ENCODE measurements at regions not wholly inside any gene's neighbourhood (a gene's known extent, or its start where the extent isn't known, plus 50 kb on each side); places are given as distances from the start of the nearest gene placed in this dataset.

GRCh38 chr1:38228718-38229117 is 182.1 kb upstream of the POU3F1 start:
- Histone ChIP-seq H3K4me3 (ENCODE audit: low read length) (no peak overlapping the region), H3F3A (ENCODE audit: insufficient read depth, low read length, poor library complexity, severe bottlenecking) (no peaks in the 10 kb centered on the region), H3K9ac (ENCODE audit: low read length) (no peak overlapping the region), H3K79me2 (replicated peaks; ENCODE audit: insufficient read depth, low read length) (no peaks in the 10 kb centered on the region), H3K27me3 (ENCODE audit: insufficient read depth, low read depth, low read length) (no peaks in the 10 kb centered on the region), H2AFZ (ENCODE audit: low read depth, low read length) (no peak overlapping the region), H3K36me3 (ENCODE audit: insufficient read depth, low read length) (no peaks in the 10 kb centered on the region), H3K9me3 (ENCODE audit: low read length) (no peaks in the 10 kb centered on the region), H3K27ac (ENCODE audit: low read length) (no peak overlapping the region), H3K9me2 (ENCODE audit: insufficient read depth, low read length) (no peaks in the 10 kb centered on the region), H3K4me2 (ENCODE audit: low read length) (no peak overlapping the region), H4K20me1 (ENCODE audit: insufficient read depth) (no peaks in the 10 kb centered on the region)
- TF ChIP-seq EZH2 (IDR thresholded peaks at IDR 0.05; ENCODE audit: borderline replicate concordance, insufficient read depth, low read length, poor library complexity, severe bottlenecking) (no peak), EP300 (conservative IDR thresholded peaks at IDR 0.05; ENCODE audit: poor library complexity, severe bottlenecking) (no peak), MXI1 (conservative IDR thresholded peaks at IDR 0.05; ENCODE audit: poor library complexity, severe bottlenecking) (no peak), RAD21 (conservative IDR thresholded peaks at IDR 0.05) (no peak), TAF1 (IDR thresholded peaks at IDR 0.05; ENCODE audit: low read depth) (no peak), SMC3 (conservative IDR thresholded peaks at IDR 0.05; ENCODE audit: poor library complexity) (no peak), POLR2AphosphoS5 (IDR thresholded peaks at IDR 0.05) (no peak), CTCF (IDR thresholded peaks at IDR 0.05; ENCODE audit: poor library complexity, severe bottlenecking) (no peak)
- TF ChIP-seq, protein P1, sequence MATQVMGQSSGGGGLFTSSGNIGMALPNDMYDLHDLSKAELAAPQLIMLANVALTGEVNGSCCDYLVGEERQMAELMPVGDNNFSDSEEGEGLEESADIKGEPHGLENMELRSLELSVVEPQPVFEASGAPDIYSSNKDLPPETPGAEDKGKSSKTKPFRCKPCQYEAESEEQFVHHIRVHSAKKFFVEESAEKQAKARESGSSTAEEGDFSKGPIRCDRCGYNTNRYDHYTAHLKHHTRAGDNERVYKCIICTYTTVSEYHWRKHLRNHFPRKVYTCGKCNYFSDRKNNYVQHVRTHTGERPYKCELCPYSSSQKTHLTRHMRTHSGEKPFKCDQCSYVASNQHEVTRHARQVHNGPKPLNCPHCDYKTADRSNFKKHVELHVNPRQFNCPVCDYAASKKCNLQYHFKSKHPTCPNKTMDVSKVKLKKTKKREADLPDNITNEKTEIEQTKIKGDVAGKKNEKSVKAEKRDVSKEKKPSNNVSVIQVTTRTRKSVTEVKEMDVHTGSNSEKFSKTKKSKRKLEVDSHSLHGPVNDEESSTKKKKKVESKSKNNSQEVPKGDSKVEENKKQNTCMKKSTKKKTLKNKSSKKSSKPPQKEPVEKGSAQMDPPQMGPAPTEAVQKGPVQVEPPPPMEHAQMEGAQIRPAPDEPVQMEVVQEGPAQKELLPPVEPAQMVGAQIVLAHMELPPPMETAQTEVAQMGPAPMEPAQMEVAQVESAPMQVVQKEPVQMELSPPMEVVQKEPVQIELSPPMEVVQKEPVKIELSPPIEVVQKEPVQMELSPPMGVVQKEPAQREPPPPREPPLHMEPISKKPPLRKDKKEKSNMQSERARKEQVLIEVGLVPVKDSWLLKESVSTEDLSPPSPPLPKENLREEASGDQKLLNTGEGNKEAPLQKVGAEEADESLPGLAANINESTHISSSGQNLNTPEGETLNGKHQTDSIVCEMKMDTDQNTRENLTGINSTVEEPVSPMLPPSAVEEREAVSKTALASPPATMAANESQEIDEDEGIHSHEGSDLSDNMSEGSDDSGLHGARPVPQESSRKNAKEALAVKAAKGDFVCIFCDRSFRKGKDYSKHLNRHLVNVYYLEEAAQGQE (IDR thresholded peaks at IDR 0.05; ENCODE audit: borderline replicate concordance), result no peak

- Histone ChIP-seq H4K20me1 (ENCODE audit: insufficient read depth) (no peaks in the 10 kb centered on the region), H3K4me2 (ENCODE audit: low read length) (no peak overlapping the region), H3K27ac (ENCODE audit: low read length) (no peak overlapping the region), H3F3A (ENCODE audit: insufficient read depth, low read length, poor library complexity, severe bottlenecking) (no peaks in the 10 kb centered on the region), H3K9ac (ENCODE audit: low read length) (no peak overlapping the region), H3K36me3 (ENCODE audit: insufficient read depth, low read length) (no peaks in the 10 kb centered on the region), H2AFZ (ENCODE audit: low read depth, low read length) (no peak overlapping the region), H3K27me3 (ENCODE audit: insufficient read depth, low read depth, low read length) (no peaks in the 10 kb centered on the region), H3K4me3 (ENCODE audit: low read length) (no peak overlapping the region), H3K9me2 (ENCODE audit: insufficient read depth, low read length) (no peaks in the 10 kb centered on the region), H3K79me2 (replicated peaks; ENCODE audit: insufficient read depth, low read length) (no peaks in the 10 kb centered on the region), H3K9me3 (ENCODE audit: low read length) (no peaks in the 10 kb centered on the region)
- TF ChIP-seq POLR2AphosphoS5 (IDR thresholded peaks at IDR 0.05) (no peak), SMC3 (conservative IDR thresholded peaks at IDR 0.05; ENCODE audit: poor library complexity) (no peak), EZH2 (IDR thresholded peaks at IDR 0.05; ENCODE audit: borderline replicate concordance, insufficient read depth, low read length, poor library complexity, severe bottlenecking) (no peak), TAF1 (IDR thresholded peaks at IDR 0.05; ENCODE audit: low read depth) (no peak), MXI1 (conservative IDR thresholded peaks at IDR 0.05; ENCODE audit: poor library complexity, severe bottlenecking) (no peak), EP300 (conservative IDR thresholded peaks at IDR 0.05; ENCODE audit: poor library complexity, severe bottlenecking) (no peak), RAD21 (conservative IDR thresholded peaks at IDR 0.05) (no peak), CTCF (IDR thresholded peaks at IDR 0.05; ENCODE audit: poor library complexity, severe bottlenecking) (no peak)
- TF ChIP-seq, protein P1 (IDR thresholded peaks at IDR 0.05; ENCODE audit: borderline replicate concordance), result no peak
Measured at GRCh38 chr1:38225745-38226144, 179.2 kb upstream of the POU3F1 start.

All from neural cell (in vitro differentiated cells).